HuH-7.5 (cell line): ENCODE measurements at regions not wholly inside any gene's neighbourhood (a gene's known extent, or its start where the extent isn't known, plus 50 kb on each side); places are given as distances from the start of the nearest gene placed in this dataset.

Experiments
- DNase-seq: peaks from one replicate; pipeline ENCODE4 v3.0.0; 2011; ENCODE audit warnings: low spot score

GRCh38 chr1:98032958-98033357 lies 112.1 kb upstream of the DPYD start:
- no peak for DNase-seq

- no peak for DNase-seq
Observed at GRCh38 chr1:98030976-98031375, 110.1 kb upstream of the DPYD start.

GRCh38 chr1:98030483-98030882 lies 109.6 kb upstream of the DPYD start:
- DNase-seq: no peak

- DNase-seq: no peak
Observed at GRCh38 chr1:98028800-98029199, 108.0 kb upstream of the DPYD start.

- no peak for DNase-seq
Observed at GRCh38 chr1:98027103-98027705, 106.4 kb upstream of the DPYD start.

- DNase-seq: no peak
Observed at GRCh38 chr1:98025858-98026257, 105.0 kb upstream of the DPYD start.

- DNase-seq: no peak
Observed at GRCh38 chr1:98021126-98021525, 100.3 kb upstream of the DPYD start.

GRCh38 chr1:98019747-98020146 lies 98.9 kb upstream of the DPYD start:
- no peak for DNase-seq

GRCh38 chr1:98018074-98018473 lies 97.2 kb upstream of the DPYD start:
- DNase-seq: no peak

GRCh38 chr1:98017184-98017583 lies 96.3 kb upstream of the DPYD start:
- DNase-seq: no peak

GRCh38 chr1:98008373-98008772 lies 87.5 kb upstream of the DPYD start:
- no peak for DNase-seq

- no peak for DNase-seq
Observed at GRCh38 chr1:98005326-98006010, 84.6 kb upstream of the DPYD start.

GRCh38 chr1:98003442-98003841 lies 82.6 kb upstream of the DPYD start:
- no peak for DNase-seq

GRCh38 chr1:98002288-98002687 lies 81.5 kb upstream of the DPYD start:
- DNase-seq: no peak

- DNase-seq: no peak
Observed at GRCh38 chr1:98001764-98002163, 80.9 kb upstream of the DPYD start.

GRCh38 chr1:97999320-97999719 lies 78.5 kb upstream of the DPYD start:
- no peak for DNase-seq

GRCh38 chr1:97996880-97997279 lies 76.0 kb upstream of the DPYD start:
- DNase-seq: no peak

- no peak for DNase-seq
Observed at GRCh38 chr1:97989094-97989680, 68.4 kb upstream of the DPYD start.

GRCh38 chr1:97986041-97987005 lies 65.5 kb upstream of the DPYD start:
- no peak for DNase-seq

- DNase-seq: no peak
Observed at GRCh38 chr1:97983126-97983525, 62.3 kb upstream of the DPYD start.

- DNase-seq: no peak
Observed at GRCh38 chr1:97980530-97980929, 59.7 kb upstream of the DPYD start.

- no peak for DNase-seq
Observed at GRCh38 chr1:97976801-97977200, 56.0 kb upstream of the DPYD start.
